Iris pigment epithelial cell (primary cell): ENCODE measurements at regions not wholly inside any gene's neighbourhood (a gene's known extent, or its start where the extent isn't known, plus 50 kb on each side); places are given as distances from the start of the nearest gene placed in this dataset.
"Not testable (repeated sequence)": the region's sequence is repeated elsewhere in the genome, so short reads cannot be mapped to it uniquely, and the experiment has no call there.

Source experiments
- DNase-seq: peaks from one replicate; pipeline ENCODE4 v3.0.0-alpha.2; 2011; ENCODE audit warnings: low read depth

DNA sequence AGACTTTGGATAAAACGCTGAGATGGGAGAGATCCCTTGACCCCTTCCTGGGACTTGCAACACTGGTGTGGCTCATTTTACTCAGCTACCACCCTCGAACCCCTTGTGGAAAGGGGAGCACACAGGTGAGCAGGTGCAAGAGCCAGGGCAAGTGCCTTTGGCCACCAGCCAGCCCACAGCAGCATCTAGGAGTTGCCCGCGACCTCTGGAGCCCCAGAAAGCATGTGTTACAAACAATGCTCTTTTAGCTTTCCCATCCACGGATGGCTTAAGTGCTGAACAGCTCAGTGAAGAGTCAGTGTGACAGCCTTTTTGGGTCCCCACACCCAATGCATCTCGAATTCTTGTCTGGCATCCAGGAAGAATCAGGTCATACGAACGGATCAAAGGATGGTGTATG is 197.8 kb downstream of the MEMO1 start:
- DNase-seq = no peak

DNA sequence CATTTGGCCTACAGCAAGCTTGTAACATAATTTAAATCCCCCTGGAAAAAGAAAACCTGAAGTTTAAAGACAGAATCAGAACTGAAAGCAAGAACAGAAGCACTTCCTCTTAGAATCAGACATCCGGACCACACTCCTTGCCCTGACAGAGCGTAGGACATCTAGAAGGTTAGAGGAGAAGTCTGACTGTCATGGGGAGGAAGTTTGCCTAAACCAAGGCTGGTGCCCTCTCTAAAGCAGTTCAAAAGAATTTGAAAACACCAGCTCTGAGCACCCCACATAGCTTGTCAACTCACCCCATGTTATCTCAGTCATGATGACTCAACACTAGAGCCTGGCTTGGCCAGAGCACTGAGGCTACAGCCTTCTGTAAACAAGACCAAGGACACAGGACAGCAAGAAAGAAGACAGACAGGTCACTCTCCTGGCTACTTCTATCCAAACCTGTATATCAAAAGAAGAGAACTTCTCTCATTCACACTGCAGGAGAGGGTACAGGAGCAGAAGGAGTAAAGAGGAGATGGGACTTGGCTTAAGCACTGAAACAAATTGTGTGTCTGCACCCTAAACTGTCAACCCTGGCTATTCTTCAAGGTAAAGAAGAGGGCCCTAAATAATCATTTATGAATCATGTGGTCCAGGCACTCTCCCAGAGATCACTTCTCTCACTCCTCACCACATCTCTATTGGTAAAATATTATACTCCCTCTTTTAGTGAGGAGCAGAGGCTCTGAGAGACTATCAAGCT is 198.6 kb downstream of the MEMO1 start:
- peak; percentile 68 for DNase-seq

DNA sequence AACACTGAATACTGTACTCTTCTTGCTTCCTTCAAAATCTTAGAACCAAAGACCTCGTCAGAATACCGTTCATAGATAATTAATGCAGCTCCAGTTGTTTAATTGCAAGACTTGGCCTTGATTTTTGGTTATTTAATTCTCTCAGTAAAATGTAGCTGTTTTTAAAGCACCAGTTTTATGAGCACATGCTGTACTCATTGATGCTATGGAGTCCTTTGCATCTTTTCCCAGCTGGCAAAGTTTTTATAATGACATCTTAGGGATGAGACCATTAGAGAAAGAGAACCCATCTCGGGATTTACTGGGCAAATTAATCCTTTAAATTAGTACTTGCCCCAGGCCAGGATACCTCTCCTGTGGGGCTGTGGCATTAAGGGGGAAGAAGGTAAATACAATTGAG is 199.3 kb downstream of the MEMO1 start:
- no peak for DNase-seq

DNA sequence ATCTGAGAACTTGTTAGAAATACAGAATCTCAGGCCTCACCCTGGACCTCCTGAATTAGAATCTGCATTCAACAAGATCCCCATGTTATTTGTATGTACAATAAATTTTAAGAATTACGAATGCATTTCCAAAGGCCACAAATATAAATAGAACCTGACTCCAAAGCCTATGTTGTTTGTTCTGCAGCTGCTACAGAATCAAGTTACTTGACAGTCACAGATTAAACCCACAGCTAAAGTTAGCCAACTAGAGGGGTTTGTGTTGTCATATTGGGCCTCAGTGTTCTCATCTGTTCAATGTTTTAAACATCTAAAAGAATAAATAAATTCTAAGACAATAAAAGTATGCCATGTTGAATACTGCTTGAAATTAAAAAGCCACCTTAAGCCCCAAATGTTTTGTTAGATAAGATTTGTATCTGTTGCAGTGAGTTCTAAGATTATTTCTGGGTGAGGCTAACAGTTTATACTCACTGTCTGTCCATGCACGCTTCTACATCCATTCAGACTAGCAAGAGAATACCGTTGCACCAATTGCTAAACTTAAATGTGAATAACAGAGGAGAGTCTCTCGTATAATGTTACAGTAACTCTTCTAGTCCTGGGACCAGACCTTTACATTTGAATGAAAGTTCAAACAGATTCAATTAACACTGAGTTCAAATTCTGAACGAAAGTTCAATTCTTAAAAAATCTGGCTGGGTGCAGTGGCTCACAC is 200.4 kb downstream of the MEMO1 start:
- DNase-seq = peak; percentile 14

DNA sequence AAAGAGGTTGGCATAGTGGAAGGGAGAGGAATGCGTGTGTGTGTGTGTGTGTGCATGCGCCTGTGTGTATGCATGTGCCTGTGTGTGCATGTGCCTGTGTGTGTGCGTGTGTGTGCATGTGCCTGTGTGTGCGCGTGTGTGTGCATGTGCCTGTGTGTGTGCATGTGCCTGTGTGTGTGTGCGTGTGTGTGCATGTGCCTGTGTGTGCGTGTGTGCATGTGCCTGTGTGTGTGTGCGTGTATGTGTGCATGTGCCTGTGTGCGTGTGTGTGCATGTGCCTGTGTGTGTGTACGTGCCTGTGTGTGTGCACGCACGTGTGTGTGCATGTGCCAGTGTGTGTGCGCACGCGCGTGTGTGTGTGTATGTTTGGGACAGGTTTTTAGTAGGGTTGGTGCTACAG is 205.1 kb downstream of the MEMO1 start:
- DNase-seq = no peak

DNA sequence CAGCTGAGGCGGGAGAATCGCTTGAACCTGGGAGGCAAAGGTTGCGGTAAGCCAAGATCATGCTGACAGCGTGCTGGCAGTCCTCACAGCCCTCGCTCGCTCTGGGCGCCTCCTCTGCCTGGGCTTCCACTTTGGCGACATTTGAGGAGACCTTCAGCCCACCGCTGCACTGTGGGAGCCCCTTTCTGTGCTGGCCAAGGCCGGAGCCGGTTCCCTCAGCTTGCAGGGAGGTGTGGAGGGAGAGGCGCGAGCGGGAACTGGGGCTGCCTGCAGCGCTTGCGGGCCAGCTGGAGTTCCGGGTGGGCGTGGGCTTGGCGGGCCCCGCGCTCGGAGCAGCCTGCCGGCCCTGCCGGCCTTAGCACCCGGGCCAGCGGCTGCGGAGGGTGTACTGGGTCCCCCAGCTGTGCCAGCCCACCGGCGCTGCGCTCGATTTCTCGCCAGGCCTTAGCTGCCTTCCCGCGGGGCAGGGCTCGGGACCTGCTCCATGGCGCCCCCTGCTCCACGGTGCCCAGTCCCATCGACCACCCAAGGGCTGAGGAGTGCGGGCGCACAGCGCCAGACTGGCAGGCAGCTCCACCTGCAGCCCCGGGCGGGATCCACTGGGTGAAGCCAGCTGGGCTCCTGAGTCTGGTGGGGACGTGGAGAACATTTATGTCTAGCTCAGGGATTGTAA is 207.2 kb downstream of the MEMO1 start:
- not testable (repeated sequence) for DNase-seq

DNA sequence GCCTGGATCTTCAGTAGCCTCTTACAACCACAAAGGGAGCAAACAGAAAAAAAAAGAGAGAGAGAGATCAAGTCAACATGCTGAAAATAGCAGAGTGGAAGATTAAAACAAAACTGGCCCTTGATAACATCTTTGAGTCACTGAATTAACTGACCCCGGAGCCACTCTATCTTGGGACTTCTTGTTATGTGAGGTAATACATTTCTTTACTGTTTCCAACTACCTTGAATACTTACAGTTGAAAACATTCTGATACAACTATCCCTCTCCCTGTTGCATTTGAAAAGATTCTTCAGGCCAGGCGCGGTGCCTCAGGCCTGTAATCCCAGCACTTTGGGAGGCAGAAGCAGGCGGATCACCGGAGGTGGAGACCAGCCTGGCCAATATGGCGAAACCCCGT is 208.1 kb downstream of the MEMO1 start:
- DNase-seq = no peak

DNA sequence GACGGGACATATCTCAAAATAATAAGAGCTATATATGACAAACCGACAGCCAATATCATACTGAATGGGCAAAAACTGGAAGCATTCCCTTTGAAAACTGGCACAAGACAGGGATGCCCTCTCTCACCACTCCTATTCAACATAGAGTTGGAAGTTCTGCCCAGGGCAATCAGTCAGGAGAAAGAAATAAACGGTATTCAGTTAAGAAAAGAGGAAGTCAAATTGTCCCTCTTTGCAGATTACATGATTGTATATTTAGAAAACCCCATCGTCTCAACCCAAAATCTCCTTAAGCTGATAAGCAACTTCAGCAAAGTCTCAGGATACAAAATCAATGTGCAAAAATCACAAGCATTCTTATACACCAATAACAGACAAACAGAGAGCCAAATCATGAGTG is 211.5 kb downstream of the MEMO1 start:
- DNase-seq = not testable (repeated sequence)

DNA sequence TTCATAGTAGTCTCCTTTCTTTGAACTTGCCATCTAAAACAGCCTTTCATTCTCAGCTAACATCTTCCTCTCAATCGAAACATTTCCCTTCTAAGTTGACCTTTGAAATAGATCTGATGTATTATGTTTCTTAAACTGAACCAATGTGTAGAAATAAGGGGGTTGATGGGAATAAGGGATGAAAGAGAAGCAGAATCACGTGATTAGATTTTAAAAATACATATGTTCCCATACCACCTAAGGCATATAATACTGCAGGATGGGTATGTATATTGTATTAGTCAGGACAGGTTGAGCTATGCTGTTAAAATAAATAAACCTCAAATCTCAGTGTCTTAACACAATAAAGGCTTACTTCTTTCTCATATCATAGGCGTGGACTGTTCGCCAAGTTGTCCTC is 207.5 kb upstream of the SRD5A2 start:
- no peak for DNase-seq

DNA sequence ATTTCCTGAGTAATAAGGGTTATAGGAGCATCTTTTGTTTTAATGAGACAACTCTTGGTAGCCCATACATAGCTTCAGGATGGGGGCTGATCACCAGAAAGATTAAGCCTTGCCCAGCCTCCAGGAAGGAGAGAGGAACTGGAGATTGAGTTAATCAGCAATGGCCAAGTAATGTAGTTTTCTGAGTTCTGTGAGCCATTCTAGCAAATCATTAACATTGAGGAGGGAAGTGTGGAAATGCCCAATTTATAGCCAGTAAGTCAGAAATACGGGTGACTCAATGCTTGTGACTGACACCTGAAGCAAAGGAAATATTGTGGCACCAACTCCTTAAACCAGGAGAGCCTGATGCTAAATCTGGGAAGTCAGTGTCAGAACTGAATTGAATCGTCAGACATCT is 205.1 kb upstream of the SRD5A2 start:
- DNase-seq = no peak

DNA sequence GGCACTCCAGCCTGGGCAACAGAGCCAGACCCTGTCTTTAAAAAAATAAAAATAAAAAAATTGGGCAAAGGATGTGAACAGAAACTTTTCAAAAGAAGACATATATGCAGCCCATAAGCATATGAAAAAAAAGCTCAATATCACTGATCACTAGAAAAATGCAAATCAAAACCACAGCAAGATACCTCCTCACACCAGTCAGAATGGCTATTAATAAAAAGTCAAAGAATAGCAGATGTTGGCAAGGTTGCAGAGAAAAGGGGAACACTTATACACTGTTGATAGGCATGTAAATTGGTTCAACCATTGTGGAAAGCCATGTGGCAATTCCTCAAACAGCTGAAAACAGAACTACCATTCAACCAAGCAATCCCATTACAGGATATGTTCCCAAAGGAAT is 204.1 kb upstream of the SRD5A2 start:
- DNase-seq = no peak

DNA sequence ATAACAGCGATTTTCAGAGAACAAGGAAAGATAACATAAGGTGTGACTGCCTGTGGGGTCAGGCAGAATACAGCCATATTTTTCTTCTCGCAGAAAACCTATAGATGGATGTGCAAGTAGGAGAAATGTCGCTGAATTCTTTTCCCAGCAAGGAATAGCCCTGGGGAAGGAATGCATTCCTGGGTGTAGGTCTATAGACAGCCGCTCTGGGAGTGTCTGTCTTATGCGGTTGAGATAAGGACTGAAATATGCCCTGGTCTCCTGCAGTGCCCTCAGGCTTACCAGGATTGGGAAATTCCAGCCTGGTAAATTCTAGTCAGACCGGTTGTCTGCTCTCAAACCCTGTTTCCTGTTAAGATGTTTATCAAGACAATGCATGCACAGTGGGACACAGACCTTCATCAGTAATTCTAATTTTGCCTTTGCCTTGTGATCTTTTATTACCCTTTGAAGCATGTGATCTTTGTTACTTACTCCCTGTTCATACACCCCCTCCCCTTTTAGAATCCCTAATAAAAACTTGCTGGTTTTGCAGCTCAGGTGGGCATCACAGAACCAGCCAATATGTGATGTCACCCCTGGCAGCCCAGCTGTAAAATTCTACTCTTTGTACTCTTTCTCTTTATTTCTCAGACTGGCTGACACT is 202.8 kb upstream of the SRD5A2 start:
- DNase-seq = not testable (repeated sequence)

DNA sequence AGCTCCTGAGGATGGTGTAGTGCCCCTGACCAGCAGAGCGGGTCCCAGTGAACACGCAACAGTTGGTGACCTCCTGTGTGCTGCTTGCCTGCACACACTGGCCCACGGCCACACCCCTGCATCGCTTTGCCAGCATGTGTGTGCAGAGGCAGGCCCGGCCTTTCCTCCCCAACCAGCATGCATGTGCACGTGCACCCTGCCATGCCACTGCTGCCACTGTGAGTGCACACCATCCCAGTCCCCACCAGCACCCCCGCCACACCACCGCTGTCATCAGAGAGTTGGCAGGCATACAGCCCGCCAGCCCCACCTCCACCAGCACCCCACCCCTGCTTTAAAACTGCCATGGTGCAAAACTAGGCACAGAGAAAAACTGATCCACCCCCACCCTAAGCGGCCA is 197.4 kb upstream of the SRD5A2 start:
- DNase-seq = no peak

DNA sequence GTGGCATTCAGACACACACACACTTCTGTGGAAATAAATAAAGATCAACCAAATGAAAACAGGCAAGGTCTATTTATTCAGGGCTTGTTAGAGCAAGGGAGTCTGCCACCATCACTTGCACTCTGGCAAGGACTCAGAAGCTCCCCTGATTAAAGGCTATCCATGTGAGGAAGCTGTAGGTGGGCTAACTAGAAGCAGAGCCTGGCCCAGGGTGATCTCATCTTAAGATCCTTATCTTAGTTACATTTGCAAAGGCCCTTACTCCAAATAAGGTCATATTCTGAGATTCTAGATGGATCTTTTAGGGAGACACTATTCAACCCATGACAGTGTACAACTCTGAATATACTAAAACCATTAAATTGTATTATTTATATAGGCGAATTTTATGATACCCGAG is 190.0 kb upstream of the SRD5A2 start:
- no peak for DNase-seq

DNA sequence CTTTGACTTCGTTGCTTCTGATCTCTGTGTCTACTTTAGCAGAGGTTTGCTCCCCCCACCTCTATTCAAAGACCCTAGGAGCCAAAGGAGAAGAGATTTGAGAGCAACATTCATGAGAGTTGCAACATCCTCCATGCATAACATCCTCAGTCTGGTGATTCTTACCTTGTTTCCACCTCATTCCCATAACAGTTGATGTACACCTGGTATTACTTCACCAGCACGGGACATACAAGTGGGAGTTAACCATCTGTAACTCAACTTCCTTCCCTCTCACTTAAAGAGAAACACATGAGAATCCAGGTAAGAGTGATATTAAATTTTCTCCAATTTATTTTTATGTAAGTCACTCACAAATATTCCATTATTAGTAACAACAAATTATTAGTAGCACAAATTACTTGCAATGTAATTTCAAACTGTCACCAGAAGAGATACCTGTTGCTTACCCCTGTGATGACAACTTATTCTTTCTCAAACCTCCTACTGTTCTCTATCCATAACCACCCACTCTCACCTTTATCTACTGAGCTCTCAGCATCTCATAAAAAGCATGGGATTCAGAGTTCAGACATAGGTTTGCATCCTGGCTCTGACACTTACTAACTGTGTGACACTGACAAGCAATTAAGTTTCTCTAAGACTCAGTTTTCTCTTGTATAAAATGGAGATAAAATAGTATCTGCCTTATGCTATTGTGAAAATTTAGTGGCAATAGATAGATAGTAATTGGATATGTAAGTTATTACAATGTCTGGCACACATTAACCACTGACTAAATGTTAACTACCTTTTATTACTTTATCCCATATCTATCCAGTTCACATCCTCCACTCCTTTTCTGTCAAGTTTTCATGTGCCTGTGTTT is 184.6 kb upstream of the SRD5A2 start:
- DNase-seq = no peak

DNA sequence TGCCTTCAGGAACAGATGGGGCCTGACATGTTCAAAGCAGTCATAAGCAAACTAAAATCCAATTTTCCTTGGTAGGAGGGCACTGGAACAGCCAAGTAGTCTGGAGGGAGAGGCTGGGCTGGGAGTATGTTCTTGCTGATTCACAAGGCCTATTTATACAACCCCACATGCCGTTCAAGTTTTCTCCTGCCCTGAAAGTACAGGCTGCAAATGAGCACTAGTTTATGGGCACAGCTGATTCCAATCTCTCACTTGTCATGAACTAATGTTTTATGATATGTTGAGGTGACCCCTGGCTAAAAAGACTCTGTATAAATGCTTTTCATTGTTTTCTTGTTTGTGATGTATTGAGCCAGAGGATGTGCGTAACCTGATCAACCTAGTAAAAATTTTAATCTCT is 183.4 kb upstream of the SRD5A2 start:
- DNase-seq = no peak

DNA sequence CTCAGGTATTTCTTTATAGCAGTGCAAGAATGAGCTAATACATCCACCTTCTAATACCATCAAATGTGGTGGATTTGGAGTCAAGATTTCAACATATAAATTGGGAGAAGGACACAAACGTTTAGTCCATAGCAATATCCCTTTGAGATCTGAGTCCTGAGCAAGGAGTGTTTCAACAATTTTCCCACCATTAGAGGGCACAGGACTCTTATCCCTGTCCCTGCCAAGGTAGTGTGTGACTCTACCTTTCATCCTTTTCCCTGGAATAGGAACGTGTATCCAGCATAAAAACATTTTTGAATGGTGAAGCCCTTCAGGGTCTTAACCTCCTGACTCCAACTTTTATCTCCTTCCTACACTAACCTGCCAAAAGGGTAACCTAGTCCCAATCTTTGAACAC is 181.3 kb upstream of the SRD5A2 start:
- no peak for DNase-seq

DNA sequence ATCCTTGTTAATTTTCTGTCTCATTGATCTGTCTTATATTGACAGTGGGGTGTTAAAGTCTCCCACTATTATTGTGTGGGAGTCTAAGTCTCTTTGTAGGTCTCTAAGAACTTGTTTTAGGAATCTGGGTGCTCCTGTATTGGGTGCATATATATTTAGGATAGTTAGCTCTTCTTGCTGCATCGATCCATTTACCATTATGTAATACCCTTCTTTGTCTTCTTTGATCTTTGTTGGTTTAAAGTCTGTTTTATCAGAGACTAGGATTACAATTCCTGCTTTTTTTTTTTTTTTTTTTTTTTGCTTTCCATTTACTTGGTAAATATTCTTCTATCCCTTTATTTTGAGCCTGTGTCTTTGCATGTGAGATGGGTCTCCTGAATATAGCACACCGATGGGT is 176.6 kb upstream of the SRD5A2 start:
- DNase-seq = not testable (repeated sequence)

DNA sequence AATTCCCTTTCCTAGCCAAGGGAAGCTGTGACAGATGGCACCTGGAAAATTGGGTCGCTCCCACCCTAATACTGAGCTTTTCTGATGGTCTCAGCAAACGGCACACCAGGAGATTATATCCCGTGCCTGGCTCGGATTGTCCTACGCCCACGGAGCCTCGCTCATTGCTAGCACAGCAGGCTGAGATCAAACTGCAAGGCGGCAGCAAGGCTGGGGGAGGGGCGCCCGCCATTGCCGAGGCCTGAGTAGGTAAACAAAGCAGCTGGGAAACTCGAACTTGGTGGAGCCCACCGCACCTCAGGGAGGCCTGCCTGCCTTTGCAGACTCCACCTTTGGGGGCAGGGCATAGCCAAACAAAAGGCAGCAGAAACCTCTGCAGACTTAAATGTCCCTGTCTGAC is 168.0 kb upstream of the SRD5A2 start:
- DNase-seq = not testable (repeated sequence)

DNA sequence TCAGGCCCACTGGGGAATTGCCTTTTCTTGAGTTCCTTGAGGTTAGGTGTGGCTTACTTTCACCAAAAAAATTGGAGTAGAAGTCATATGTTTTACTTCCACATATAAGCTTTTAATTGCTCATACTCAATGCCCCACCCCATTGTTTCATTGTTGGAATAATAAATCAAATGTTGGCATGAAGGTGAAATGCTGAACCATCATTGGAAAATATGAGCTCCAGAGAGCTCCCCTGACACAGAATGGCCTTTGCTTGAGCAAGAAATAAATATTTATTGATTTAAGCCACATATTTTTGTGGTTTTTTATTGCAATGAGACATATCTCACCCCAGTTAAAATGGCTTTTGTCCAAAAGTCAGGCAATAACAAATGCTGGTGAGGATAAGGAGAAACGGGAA is 167.3 kb upstream of the SRD5A2 start:
- no peak for DNase-seq

DNA sequence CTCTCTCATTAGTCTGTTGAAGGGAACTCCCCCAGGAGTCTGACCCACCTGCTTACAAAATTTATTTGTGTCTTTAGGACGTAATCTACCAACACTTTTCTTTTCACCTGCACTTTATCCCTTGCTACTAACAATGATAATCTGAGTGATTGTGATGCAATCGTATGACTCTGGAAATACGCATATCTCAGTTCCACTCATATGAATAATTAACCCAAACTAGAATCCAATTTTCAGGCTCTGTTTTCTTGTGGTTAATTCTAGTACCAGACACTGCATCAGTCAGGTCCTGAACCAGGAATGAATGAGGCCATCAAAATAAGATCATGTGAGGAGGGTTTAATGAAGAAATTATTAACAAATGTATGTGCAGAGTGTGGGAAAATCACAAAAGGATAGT is 158.4 kb upstream of the SRD5A2 start:
- no peak for DNase-seq
